OCI-LY3 (cell line): ENCODE measurements at regions not wholly inside any gene's neighbourhood (a gene's known extent, or its start where the extent isn't known, plus 50 kb on each side); places are given as distances from the start of the nearest gene placed in this dataset.

Source experiments
- H2AFZ ChIP-seq: fragments of 200-600, 300-600 bp; shearing (Covaris generic); 2 replicates; pipeline ENCODE4 v1.6.0; 2014; ENCODE audit warnings: antibody characterized with exemption, low read depth, low read length
- H3K27ac ChIP-seq: fragments of 200-600, 300-600 bp; sonication (generic); 2 replicates; pipeline ENCODE4 v1.5.1; 2014; ENCODE audit warnings: mild to moderate bottlenecking, low read length, moderate library complexity, mixed read lengths
- H3K27me3 ChIP-seq: fragments of 200-600, 300-600 bp; sonication (generic); 2 replicates; pipeline ENCODE4 v1.6.1; 2014; ENCODE audit warnings: low read depth, low read length, mixed read lengths
- H3K36me3 ChIP-seq: fragments of 200-600, 300-600 bp; sonication (generic); replicated peaks from 2 replicates; pipeline ENCODE3; 2014; ENCODE audit warnings: low read depth, low read length, mixed read lengths
- H3K4me1 ChIP-seq: fragments of 300-600, 200-600 bp; sonication (generic); 2 replicates; pipeline ENCODE4 v1.6.1; 2014; ENCODE audit warnings: low read length, mixed read lengths
- H3K4me2 ChIP-seq: fragments of 200-600, 300-600 bp; sonication (generic); 2 replicates; pipeline ENCODE4 v1.6.1; 2014; ENCODE audit warnings: low read length, mixed read lengths
- H3K4me3 ChIP-seq: fragments of 300-600, 200-600 bp; sonication (generic); 2 replicates; pipeline ENCODE4 v1.5.1; 2014; ENCODE audit warnings: antibody characterized with exemption, mild to moderate bottlenecking, low read length, moderate library complexity
- H3K79me2 ChIP-seq: fragments of 300-600, 200-600 bp; shearing (Covaris generic); 2 replicates; pipeline ENCODE4 v1.6.1; 2014; ENCODE audit warnings: mild to moderate bottlenecking, low read length, mixed read lengths
- H3K9ac ChIP-seq: fragments of 300-600, 200-600 bp; shearing (Covaris generic); 2 replicates; pipeline ENCODE4 v1.6.0; 2014; ENCODE audit warnings: mild to moderate bottlenecking, low read length, moderate library complexity
- H3K9me3 ChIP-seq: fragments of 200-600, 300-600 bp; shearing (Covaris generic); 2 replicates; pipeline ENCODE4 v1.6.1; 2014; ENCODE audit warnings: low read length, mixed read lengths; ENCODE audit not compliant: insufficient read depth
- H4K20me1 ChIP-seq: fragments of 200-600, 300-600 bp; sonication (generic); 2 replicates; pipeline ENCODE4 v1.6.1; 2016; ENCODE audit warnings: low read length, mixed read lengths; ENCODE audit not compliant: insufficient read depth
- CTCF ChIP-seq: fragments of 200-600, 300-600 bp; sonication (generic); IDR thresholded peaks from 2 replicates; pipeline ENCODE4 v1.5.1; 2014; ENCODE audit warnings: antibody characterized with exemption, low read length, low read depth
- EZH2phosphoT487 ChIP-seq: fragments of 200-600 bp; shearing (Covaris generic); IDR thresholded peaks from 2 replicates; pipeline ENCODE4 v1.6.1; 2018; ENCODE audit warnings: antibody characterized with exemption, mixed run types, low read depth

- Histone ChIP-seq H3K36me3 (no peaks in the 10 kb centered on the region), H3K9me3 (no peaks in the 10 kb centered on the region; the same call in 1 of the 2 replicates), H3K4me3 (0 out of 2 replicates have a peak overlapping the region, but pooled peaks have one; percentile 22), H3K9ac (no peak overlapping the region), H3K4me2 (peak overlapping the region; percentile 35), H3K27ac (no peak overlapping the region), H2AFZ (peak overlapping the region; percentile 74), H3K79me2 (no peaks in the 10 kb centered on the region), H3K4me1 (no peaks in the 10 kb centered on the region), H3K27me3 (peaks cover 19% of the 10 kb centered on the region), H4K20me1 (no peaks in the 10 kb centered on the region)
- TF ChIP-seq CTCF (no peak), EZH2phosphoT487 (no peak)
These were observed 126.9 kb upstream of the ZNF516 start for GRCh38 chr18:76621782-76622495.

- TF ChIP-seq CTCF (no peak), EZH2phosphoT487 (no peak)
- Histone ChIP-seq H3K79me2 (no peaks in the 10 kb centered on the region), H2AFZ (no peak overlapping the region), H3K36me3 (no peaks in the 10 kb centered on the region), H3K4me3 (no peak overlapping the region), H3K4me2 (no peak overlapping the region), H3K9ac (no peak overlapping the region), H3K27ac (no peak overlapping the region), H3K4me1 (no peaks in the 10 kb centered on the region), H3K9me3 (no peaks in the 10 kb centered on the region; the same call in 1 of the 2 replicates), H4K20me1 (no peaks in the 10 kb centered on the region), H3K27me3 (peaks cover 19% of the 10 kb centered on the region)
These were observed 126.2 kb upstream of the ZNF516 start for GRCh38 chr18:76621226-76621625.

GRCh38 chr18:76620321-76621170, 125.5 kb upstream of the ZNF516 start:
- H3K9ac ChIP-seq, result no peak overlapping the region
- H3K27ac ChIP-seq, result no peak overlapping the region
- H3K4me3 ChIP-seq, result no peak overlapping the region
- no peaks in the 10 kb centered on the region for H3K79me2 ChIP-seq
- no peaks in the 10 kb centered on the region; the same call in 1 of the 2 replicates for H3K9me3 ChIP-seq
- no peak overlapping the region for H2AFZ ChIP-seq
- no peak overlapping the region for H3K4me2 ChIP-seq
- H3K27me3 ChIP-seq, result peaks cover 19% of the 10 kb centered on the region
- H3K36me3 ChIP-seq, result no peaks in the 10 kb centered on the region
- no peaks in the 10 kb centered on the region for H3K4me1 ChIP-seq
- H4K20me1 ChIP-seq, result no peaks in the 10 kb centered on the region
- TF ChIP-seq EZH2phosphoT487 (no peak), CTCF (no peak)
